ENCODE measurements at regions not wholly inside any gene's neighbourhood (a gene's known extent, or its start where the extent isn't known, plus 50 kb on each side); places are given as distances from the start of the nearest gene placed in this dataset.

DNA sequence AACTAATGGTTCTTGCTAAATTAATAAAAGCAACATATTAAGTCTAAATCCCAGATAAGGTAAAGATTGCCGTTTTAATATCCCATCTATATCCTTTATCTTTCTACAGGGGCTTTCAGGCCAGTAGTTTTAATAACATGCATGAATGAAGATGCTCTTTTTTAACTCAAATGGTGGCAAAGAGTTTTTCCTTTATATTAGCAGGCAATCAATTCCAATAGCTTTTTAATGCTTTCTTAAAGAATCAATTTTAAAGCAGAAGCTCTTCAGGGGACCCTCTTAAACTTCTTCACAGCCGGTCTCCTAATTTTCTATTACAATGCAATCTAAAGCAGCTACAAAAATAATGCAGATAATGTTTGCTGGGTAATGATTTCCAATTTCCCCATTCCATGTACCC, 107.8 kb upstream of the HS3ST5 start:
- no peak for DNase-seq (ENCODE audit: low spot score)
- H3K4me3 ChIP-seq (replicated peaks in 1 of 3; ENCODE audit: insufficient read depth in 1 of 3, low read depth in 2 of 3, low read length in 3 of 3) = no peak overlapping the region
- H3K79me2 ChIP-seq (ENCODE audit: insufficient read depth, low read length) = no peaks in the 10 kb centered on the region
- H3K4me2 ChIP-seq (ENCODE audit: low read depth, low read length) = no peak overlapping the region
- no peaks in the 10 kb centered on the region for H3K36me3 ChIP-seq (replicated peaks in 1 of 2; ENCODE audit: control insufficient read depth in 1 of 2, insufficient read depth in 2 of 2, low read length in 2 of 2)
- no peaks in the 10 kb centered on the region for H3K9me3 ChIP-seq (ENCODE audit: low read length)
- WGBS (ENCODE audit: low lambda C conversion rate) = 4% methylated on average over 2 of the region's 2 CpGs
- intact Hi-C loops (cut with micrococcal nuclease; ENCODE audit: unreplicated experiment) = no loop called here
- no peak overlapping the region for H3K9ac ChIP-seq (ENCODE audit: insufficient read depth, low read depth, low read length)
- ATAC-seq = no peak
- in situ Hi-C loops (cut with HindIII; ENCODE audit: extremely low pct_ligation_motif_present, low pct_unique_long_range_greater_than_20kb) = no loop called here
- 0 out of 2 replicates have a peak, but pooled peaks cover 5% of the 10 kb centered on the region for H3K4me1 ChIP-seq (ENCODE audit: insufficient read depth, low read length)
- TF ChIP-seq MAZ (IDR thresholded peaks at IDR 0.05; ENCODE audit: borderline replicate concordance, low read depth, low read length) (no peak), MAZ (CRISPR knock-in tag; IDR thresholded peaks at IDR 0.05; ENCODE audit: low read depth) (no peak), SMC3 (IDR thresholded peaks at IDR 0.05; ENCODE audit: low read length) (no peak), HOXA5 (CRISPR knock-in tag; IDR thresholded peaks at IDR 0.05) (no peak), ZNF263 (CRISPR knock-in tag; IDR thresholded peaks at IDR 0.05) (no peak)
- TF ChIP-seq, protein P1, sequence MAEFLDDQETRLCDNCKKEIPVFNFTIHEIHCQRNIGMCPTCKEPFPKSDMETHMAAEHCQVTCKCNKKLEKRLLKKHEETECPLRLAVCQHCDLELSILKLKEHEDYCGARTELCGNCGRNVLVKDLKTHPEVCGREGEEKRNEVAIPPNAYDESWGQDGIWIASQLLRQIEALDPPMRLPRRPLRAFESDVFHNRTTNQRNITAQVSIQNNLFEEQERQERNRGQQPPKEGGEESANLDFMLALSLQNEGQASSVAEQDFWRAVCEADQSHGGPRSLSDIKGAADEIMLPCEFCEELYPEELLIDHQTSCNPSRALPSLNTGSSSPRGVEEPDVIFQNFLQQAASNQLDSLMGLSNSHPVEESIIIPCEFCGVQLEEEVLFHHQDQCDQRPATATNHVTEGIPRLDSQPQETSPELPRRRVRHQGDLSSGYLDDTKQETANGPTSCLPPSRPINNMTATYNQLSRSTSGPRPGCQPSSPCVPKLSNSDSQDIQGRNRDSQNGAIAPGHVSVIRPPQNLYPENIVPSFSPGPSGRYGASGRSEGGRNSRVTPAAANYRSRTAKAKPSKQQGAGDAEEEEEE (CRISPR knock-in tag; IDR thresholded peaks at IDR 0.05; ENCODE audit: borderline replicate concordance) = no peak
- TF ChIP-seq, protein P2, sequence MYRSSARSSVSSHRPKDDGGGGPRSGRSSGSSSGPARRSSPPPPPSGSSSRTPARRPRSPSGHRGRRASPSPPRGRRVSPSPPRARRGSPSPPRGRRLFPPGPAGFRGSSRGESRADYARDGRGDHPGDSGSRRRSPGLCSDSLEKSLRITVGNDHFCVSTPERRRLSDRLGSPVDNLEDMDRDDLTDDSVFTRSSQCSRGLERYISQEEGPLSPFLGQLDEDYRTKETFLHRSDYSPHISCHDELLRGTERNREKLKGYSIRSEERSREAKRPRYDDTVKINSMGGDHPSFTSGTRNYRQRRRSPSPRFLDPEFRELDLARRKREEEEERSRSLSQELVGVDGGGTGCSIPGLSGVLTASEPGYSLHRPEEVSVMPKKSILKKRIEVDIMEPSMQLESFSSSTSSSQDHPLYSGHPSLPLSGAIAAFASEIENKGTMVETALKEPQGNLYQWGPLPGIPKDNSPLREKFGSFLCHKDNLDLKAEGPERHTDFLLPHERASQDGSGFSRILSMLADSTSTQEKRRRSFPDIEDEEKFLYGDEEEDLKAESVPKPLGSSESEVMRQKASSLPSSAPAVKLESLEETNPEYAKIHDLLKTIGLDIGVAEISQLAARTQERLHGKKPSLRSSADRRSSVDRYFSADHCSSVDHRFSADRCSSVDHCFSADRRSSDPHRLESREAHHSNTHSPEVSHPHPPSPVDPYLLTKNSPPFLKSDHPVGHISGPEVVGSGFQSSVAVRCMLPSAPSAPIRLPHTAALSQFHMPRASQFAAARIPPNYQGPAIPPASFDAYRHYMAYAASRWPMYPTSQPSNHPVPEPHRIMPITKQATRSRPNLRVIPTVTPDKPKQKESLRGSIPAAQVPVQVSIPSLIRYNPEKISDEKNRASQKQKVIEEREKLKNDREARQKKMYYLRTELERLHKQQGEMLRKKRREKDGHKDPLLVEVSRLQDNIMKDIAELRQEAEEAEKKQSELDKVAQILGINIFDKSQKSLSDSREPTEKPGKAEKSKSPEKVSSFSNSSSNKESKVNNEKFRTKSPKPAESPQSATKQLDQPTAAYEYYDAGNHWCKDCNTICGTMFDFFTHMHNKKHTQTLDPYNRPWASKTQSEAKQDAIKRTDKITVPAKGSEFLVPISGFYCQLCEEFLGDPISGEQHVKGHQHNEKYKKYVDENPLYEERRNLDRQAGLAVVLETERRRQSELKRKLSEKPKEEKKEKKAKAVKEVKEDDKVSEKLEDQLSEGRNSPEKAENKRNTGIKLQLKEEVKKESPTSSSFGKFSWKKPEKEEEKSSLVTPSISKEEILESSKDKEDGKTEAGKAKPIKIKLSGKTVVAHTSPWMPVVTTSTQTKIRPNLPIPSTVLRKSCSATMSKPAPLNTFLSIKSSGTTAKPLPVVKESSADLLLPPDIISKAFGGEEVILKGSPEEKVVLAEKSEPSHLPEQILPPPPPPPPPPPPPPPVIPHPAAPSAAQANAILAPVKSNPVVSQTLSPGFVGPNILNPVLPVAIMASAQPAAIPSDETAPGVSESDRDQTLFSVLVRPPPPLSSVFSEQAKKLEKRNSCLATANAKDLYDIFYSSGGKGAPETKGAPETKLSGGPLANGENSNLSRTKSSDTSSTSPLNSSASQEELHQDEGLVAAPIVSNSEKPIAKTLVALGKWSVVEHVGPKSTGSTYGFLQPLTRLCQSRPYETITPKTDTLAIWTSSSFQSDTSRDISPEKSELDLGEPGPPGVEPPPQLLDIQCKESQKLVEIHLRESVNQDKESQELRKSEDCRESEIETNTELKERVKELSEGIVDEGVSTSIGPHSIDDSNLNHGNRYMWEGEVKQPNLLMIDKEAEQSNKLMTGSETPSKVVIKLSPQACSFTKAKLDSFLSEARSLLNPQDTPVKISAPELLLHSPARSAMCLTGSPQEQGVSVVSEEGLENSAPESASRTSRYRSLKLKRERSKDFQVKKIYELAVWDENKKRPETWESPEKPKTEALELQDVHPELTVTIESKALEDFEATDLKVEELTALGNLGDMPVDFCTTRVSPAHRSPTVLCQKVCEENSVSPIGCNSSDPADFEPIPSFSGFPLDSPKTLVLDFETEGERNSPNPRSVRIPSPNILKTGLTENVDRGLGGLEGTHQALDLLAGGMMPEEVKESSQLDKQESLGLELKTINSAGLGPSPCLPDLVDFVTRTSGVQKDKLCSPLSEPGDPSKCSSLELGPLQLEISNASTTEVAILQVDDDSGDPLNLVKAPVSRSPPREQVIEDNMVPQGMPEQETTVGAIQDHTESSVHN (CRISPR knock-in tag; IDR thresholded peaks at IDR 0.05) = no peak
- H3K27ac ChIP-seq (ENCODE audit: extremely low read length, insufficient read depth, low read length) = no peak overlapping the region
- POLR2A ChIA-PET = no interaction called here
- FAIRE-seq = no peak
- BruUV-seq (replicated peaks) = no TSS peak
- CTCF ChIA-PET (ENCODE audit: low intra/inter-chr PET ratio, low total read pairs) = no interaction called here
- no peaks in the 10 kb centered on the region for H4K20me1 ChIP-seq (ENCODE audit: insufficient read depth, low read length)
- no peaks in the 10 kb centered on the region for H3K27me3 ChIP-seq (ENCODE audit: control insufficient read depth in 1 of 2, insufficient read depth in 2 of 2, low read length in 2 of 2)
- no peak overlapping the region for H2AFZ ChIP-seq (ENCODE audit: low read length)

All from HepG2 (cell line).